ENCODE measurements at regions not wholly inside any gene's neighbourhood (a gene's known extent, or its start where the extent isn't known, plus 50 kb on each side); places are given as distances from the start of the nearest gene placed in this dataset.

GRCh38 chr2:67881816-67882215, 181.0 kb downstream of the C1D start:
- Histone ChIP-seq H3K36me3 (ENCODE audit: control insufficient read depth in 4 of 4, insufficient read depth in 3 of 4, low read depth in 1 of 4, low read length in 3 of 4) (no peaks in the 10 kb centered on the region), H3K27me3 (ENCODE audit: control insufficient read depth in 4 of 4, insufficient read depth in 4 of 4, low read length in 3 of 4) (no peaks in the 10 kb centered on the region), H3K4me3 (ENCODE audit: low read depth in 1 of 3, low read length in 3 of 3) (no peak overlapping the region), H3K27ac (ENCODE audit: low read depth in 1 of 2, low read length in 2 of 2) (no peak overlapping the region), H3K4me1 (ENCODE audit: control insufficient read depth in 4 of 4, insufficient read depth in 4 of 4, low read length in 3 of 4) (no peaks in the 10 kb centered on the region), H3K9me3 (ENCODE audit: control insufficient read depth in 4 of 4, low read length in 3 of 4) (no peaks in the 10 kb centered on the region), H3K9ac (ENCODE audit: low read depth in 1 of 2, low read length in 2 of 2) (no peak overlapping the region)
- no peak for TF ChIP-seq HNF4G (IDR thresholded peaks at IDR 0.05)
- no peak for TF ChIP-seq TAF1 (conservative IDR thresholded peaks at IDR 0.05)
- TF ChIP-seq YY1 (IDR thresholded peaks at IDR 0.05) = no peak
- TF ChIP-seq GABPA (IDR thresholded peaks at IDR 0.05 in 1 of 2, conservative IDR thresholded peaks at IDR 0.05 in 1 of 2) = no peak
- DNase-seq (ENCODE audit: low spot score) = no peak
- 67% methylated on average over 4 of the region's 4 CpGs for WGBS

- DNase-seq (ENCODE audit: low spot score) = no peak
- WGBS = 64% methylated on average over 3 of the region's 3 CpGs
- Histone ChIP-seq H3K27ac (ENCODE audit: low read depth in 1 of 2, low read length in 2 of 2) (no peak overlapping the region), H3K27me3 (ENCODE audit: control insufficient read depth in 4 of 4, insufficient read depth in 4 of 4, low read length in 3 of 4) (no peaks in the 10 kb centered on the region), H3K4me3 (ENCODE audit: low read depth in 1 of 3, low read length in 3 of 3) (no peak overlapping the region), H3K36me3 (ENCODE audit: control insufficient read depth in 4 of 4, insufficient read depth in 3 of 4, low read depth in 1 of 4, low read length in 3 of 4) (no peaks in the 10 kb centered on the region), H3K9ac (ENCODE audit: low read depth in 1 of 2, low read length in 2 of 2) (no peak overlapping the region), H3K9me3 (ENCODE audit: control insufficient read depth in 4 of 4, low read length in 3 of 4) (no peaks in the 10 kb centered on the region), H3K4me1 (ENCODE audit: control insufficient read depth in 4 of 4, insufficient read depth in 4 of 4, low read length in 3 of 4) (no peaks in the 10 kb centered on the region)
- TF ChIP-seq NR2F2 (IDR thresholded peaks at IDR 0.05) (no peak), HNF4A (conservative IDR thresholded peaks at IDR 0.05) (no peak), TAF1 (conservative IDR thresholded peaks at IDR 0.05) (no peak), SP1 (IDR thresholded peaks at IDR 0.05) (no peak), JUND (IDR thresholded peaks at IDR 0.05) (no peak), RXRA (IDR thresholded peaks at IDR 0.05) (no peak), RAD21 (IDR thresholded peaks at IDR 0.05) (no peak), EGR1 (IDR thresholded peaks at IDR 0.05; ENCODE audit: low read depth in 2 of 2) (no peak), FOXA2 (IDR thresholded peaks at IDR 0.05) (no peak), CTCF (IDR thresholded peaks at IDR 0.05; ENCODE audit: low read depth, low read length, missing input control) (no peak), YY1 (IDR thresholded peaks at IDR 0.05) (no peak), MAX (IDR thresholded peaks at IDR 0.05) (no peak), REST (IDR thresholded peaks at IDR 0.05) (no peak), GABPA (IDR thresholded peaks at IDR 0.05 in 1 of 2, conservative IDR thresholded peaks at IDR 0.05 in 1 of 2) (no peak)
Measured at GRCh38 chr2:67883316-67884087, 179.3 kb downstream of the C1D start.
